ENCODE measurements at regions not wholly inside any gene's neighbourhood (a gene's known extent, or its start where the extent isn't known, plus 50 kb on each side); places are given as distances from the start of the nearest gene placed in this dataset.
"Not testable (repeated sequence)": the region's sequence is repeated elsewhere in the genome, so short reads cannot be mapped to it uniquely, and the experiment has no call there.

DNA sequence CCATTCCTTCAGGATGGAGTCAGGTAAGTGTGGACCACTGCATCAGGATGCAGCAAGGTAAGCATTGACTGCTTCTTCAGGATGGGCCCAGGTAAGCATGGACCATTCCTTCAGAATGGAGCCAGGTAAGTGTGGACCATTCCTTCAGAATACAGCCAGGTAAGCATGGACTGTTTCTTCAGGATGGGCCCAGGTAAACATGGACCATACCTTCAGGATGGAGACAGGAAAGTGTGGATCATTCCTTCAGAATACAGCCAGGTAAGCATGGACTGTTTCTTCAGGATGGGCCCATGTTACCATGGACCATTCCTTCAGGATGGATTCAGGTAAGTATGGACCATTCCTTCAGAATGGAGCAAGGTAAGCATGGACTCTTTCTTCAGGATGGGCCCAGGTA is 89.4 kb upstream of the SPACA7 start:
- DNase-seq = not testable (repeated sequence)

DNA sequence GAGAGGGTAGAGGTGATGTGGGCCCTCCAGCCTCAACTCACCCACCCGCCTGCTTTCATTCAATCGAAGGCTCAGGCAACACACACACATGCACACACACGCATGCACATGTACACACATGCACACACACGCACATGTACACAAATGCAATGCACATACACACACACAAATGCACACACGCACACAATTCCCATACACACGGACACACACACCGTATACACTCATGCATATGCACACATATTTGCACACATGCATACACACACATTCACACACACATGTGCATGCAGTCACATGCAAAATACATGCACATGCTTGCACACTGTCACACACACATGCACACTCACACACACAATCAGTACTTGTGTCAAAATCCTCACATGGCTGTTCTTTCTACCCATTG is 55.9 kb upstream of the SPACA7 start:
- DNase-seq = no peak

DNA sequence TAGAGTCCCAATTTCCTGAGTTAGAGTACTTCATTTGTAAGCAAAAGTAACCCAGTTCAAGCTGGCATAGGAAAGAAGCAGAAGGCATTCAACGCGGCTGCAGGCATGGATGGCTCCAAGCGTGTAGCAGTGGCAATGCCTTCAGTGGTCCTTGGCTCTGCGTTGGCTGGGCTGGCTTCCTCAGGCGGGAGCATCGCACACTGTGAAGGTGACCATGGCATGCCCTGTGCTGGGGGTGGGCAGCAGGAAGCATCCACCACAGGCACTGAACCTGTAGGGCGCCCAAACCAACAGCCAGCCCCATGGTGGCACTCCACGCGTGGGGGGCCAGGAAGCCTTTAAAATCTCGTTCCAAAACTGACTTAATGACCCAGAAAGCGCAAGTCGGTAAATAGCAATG is 53.6 kb upstream of the SPACA7 start:
- no peak for DNase-seq

DNA sequence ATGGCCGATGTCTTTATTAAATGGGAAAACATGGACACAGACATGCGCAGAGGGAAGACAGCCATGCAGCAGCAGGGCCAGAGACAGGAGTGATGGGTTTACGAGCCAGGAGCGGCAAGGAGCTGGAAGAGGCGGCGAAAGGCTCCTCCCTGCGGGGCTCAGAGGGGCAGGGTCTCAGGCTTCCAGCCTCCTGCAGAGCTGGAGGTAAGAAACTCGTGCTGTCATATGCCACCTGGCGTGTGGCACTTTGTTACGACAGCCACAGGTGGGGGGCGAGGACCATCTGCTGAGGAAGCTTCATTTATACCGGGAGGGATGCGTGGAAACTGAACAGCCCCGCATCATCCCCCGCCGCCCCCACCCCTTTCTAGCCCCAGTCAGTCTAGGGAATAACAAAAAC is 52.0 kb upstream of the SPACA7 start:
- no peak for DNase-seq

DNA sequence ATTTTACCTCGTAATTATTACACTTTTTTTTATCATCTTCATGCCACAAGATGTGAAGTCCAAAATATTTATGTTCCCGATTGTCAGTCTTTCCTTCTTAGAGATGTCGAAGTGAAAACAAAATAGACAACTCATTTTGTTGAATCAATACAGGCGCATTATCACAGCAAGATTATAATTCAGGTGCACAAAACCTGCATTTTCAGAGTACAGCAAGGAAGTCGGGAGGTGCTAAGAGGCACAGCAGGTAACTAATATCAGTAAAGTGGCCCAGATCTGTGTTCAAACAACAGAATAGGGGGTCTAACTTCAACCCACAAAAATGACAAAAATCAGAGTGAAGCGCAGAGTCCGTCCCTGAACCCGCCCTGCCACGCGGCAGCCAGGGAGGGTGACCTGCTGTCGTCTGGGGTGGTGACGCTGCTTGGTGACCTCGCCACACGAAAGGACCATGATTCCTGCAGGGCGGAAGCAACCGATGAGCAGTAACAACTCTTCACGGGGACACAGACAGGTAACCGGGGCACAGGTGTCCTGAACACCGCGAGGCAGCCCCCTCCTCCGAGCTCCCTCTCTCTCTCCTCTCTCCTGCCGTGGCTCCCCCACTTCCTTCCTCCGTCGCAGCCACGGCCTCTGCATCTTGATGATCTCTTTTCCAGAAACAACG is 50.9 kb upstream of the SPACA7 start:
- DNase-seq = no peak

DNA sequence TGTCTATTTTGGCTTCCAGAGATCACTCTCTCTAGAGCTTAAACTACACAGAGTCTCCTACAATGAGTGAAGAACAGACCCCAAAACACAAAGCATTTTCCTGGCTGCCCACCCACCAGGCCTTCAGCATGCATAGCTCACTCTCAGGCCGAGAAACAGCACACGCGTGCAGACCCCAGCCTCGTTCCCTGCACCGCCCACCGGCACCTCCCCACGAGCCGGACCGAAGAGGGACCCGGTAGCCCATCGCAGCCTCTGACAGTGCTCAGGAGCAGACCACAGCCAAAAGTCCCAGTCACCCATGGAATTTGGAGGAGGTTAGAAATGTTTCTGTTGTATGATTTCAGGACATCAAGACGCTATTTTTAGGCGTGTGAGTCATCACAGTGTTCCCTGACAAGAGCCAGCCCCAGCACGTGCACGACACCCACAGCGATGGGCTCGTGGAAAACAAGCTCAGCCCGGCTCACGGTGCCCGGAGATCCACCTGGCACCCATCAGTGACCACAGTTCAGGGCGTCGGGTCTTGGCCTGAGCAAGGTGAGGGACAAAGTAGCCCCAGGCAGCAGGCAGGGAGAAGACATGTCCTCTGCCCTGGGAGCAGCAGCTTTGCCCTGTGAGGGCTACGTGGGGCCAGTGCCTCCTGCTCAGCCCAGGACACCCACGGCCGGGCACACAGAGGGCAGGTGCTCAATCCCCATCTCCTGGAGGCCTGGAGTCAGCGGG is 50.1 kb upstream of the SPACA7 start:
- DNase-seq = no peak

Data from activated CD4-positive, alpha-beta T cell treated with anti-CD3 and anti-CD28 coated beads for 1 hour (primary cell).